HAP-1 (cell line): ENCODE measurements at regions not wholly inside any gene's neighbourhood (a gene's known extent, or its start where the extent isn't known, plus 50 kb on each side); places are given as distances from the start of the nearest gene placed in this dataset.
A peak's percentile ranks its signal among the peaks of the same experiment; 100 is the strongest.

ENCODE experiments used
- DNase-seq, 2 experiments: peaks; one replicate each; pipeline ENCODE4 v3.0.0-alpha.2; 2016 to 2020; ENCODE audit warnings: low spot score in 2 of 2
- H3K27me3 ChIP-seq: fragments of 250-450 bp; sonication (Bioruptor Pico); 2 replicates; pipeline ENCODE4 v1.5.1; 2020; ENCODE audit warnings: low read depth, mild to moderate bottlenecking, moderate library complexity
- H3K36me3 ChIP-seq: fragments of 250-450 bp; sonication (Bioruptor Pico); replicated peaks from 2 replicates; pipeline ENCODE4 v1.5.1; 2020; ENCODE audit warnings: mild to moderate bottlenecking
- H3K4me1 ChIP-seq: fragments of 250-450 bp; sonication (Bioruptor Pico); 2 replicates; pipeline ENCODE4 v1.5.1; 2020; ENCODE audit warnings: mild to moderate bottlenecking
- H3K4me3 ChIP-seq: fragments of 250-450 bp; sonication (Bioruptor Pico); 2 replicates; pipeline ENCODE4 v1.5.1; 2020; ENCODE audit warnings: mild to moderate bottlenecking, moderate library complexity
- H3K9me3 ChIP-seq: fragments of 250-450 bp; sonication (Bioruptor Pico); 2 replicates; pipeline ENCODE4 v1.5.1; 2020; ENCODE audit warnings: mild to moderate bottlenecking, moderate library complexity
- in situ Hi-C: fragments of 300-500 bp; cut with MboI; formaldehyde crosslinking; loops from 3 replicates; pipeline ENCODE4 v1.14.3; 2020; ENCODE audit warnings: low sequenced_read_pairs, inconsistent platforms, mixed read lengths

GRCh38 chr2:234310166-234310565, 186.7 kb downstream of the ARL4C start:
- DNase-seq: no peak
- in situ Hi-C loops: no loop called here
- H3K9me3 ChIP-seq: no peaks in the 10 kb centered on the region
- H3K27me3 ChIP-seq: no peaks in the 10 kb centered on the region
- no peaks in the 10 kb centered on the region for H3K36me3 ChIP-seq
- peaks cover 2% of the 10 kb centered on the region for H3K4me1 ChIP-seq
- no peak overlapping the region for H3K4me3 ChIP-seq

DNA sequence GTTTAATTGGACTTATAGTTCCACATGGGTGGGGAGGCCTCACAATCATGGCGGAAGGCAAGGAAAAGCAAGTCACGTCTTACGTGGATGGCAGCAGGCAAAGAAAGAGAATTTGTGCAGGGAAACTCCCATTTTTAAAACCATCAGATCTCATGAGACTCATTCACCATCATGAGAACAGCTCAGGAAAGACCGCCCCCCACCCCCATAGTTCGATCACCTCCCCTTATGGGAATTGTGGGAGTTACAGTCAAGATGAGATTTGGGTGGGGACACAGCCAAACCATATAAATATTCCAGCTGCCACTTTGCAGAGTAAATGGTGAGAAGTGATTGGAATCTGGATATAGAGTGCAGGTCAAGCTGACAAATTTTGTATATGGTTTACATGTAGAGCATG, 187.4 kb downstream of the ARL4C start:
- peaks cover 5% of the 10 kb centered on the region for H3K4me1 ChIP-seq
- no peak for DNase-seq
- in situ Hi-C loops: no loop called here
- no peak overlapping the region for H3K4me3 ChIP-seq
- H3K27me3 ChIP-seq: no peaks in the 10 kb centered on the region
- H3K9me3 ChIP-seq: no peaks in the 10 kb centered on the region
- no peaks in the 10 kb centered on the region for H3K36me3 ChIP-seq

DNA sequence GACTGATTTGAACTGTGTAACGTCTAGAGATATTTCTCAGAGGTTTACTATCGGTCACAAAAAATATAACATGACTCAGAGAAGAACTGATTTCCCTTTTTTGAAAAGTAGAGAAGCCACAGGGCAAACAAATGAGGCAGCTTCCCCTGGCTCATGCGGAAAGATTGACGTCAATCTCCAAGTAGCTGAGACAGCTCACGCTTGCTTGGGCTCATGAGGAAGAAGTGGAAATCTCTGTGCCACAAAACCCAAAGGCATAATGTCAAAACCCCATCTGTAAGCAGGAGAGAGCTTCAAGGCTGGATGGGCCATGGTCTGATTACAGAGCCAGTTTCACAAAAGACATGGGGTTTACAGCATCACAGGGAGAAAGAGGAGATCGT, 188.1 kb downstream of the ARL4C start:
- H3K4me3 ChIP-seq: no peak overlapping the region
- H3K4me1 ChIP-seq: peaks cover 5% of the 10 kb centered on the region
- DNase-seq: no peak
- H3K27me3 ChIP-seq: no peaks in the 10 kb centered on the region
- H3K9me3 ChIP-seq: no peaks in the 10 kb centered on the region
- H3K36me3 ChIP-seq: no peaks in the 10 kb centered on the region
- in situ Hi-C loops: no loop called here

DNA sequence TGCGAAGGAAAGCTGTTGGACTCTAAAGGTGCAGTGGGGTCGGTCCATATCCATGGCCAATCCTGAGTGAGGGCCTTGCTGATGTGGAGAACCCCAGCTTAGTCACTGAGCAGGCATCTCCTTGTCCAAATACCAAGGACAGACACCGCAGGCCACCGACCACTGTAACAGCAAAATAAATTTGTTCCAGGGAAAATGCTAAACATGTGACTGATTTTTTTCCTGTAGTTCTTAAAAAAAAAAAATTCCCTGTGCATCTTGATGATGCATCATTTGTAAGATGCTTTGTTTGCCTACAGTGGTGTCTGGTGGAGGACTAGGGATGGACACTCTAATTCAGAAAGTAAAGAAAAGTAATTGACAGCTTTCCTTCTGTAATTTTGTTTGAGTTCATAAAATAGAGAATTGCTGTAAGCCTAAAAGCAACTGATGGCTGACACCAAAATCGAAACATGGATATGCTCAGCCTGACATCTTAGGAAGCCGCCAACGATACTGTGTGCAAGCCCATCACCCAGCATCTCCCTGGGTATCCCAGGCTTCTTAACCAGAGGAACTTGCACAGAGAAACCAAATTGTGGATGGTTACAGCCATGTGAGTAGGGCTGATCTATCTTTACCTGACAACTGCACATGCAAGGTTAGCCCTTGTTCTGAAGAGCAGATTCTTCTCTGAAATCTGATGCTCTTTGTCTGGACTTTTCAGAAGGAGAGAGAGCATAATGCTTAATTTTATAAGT, 188.6 kb downstream of the ARL4C start:
- in situ Hi-C loops: no loop called here
- no peaks in the 10 kb centered on the region for H3K27me3 ChIP-seq
- no peaks in the 10 kb centered on the region for H3K36me3 ChIP-seq
- H3K4me1 ChIP-seq: peaks cover 5% of the 10 kb centered on the region
- no peak overlapping the region for H3K4me3 ChIP-seq
- H3K9me3 ChIP-seq: no peaks in the 10 kb centered on the region
- no peak for DNase-seq

DNA sequence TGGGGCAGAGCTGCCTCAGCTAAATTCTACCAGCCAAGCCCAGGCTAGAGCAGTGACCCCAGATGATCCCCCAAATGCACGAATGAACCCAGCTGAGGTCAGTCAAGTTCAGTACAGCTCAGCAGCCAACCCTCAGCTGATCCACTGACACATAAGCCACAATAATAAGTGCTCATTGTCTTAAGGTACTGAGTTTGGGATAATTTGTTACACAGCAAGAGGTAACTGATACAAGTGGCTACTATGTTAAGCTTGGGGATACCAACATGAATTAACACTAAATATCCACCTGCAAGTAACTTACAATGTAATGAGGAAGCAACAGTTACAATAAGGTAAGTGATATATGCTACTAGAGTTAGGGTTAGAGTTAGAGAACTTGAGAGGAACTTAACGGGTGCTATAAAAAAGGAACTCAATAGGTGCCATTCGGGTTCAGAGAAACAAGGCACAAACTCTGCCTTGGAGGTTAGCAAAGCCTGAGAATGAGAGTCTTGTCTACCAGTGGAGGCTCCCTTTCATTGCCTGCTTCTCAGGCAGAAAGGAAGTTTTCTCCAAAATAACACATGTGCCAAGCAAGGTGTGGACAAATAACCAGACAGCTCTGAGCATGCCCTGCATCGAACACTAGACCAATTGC, 189.4 kb downstream of the ARL4C start:
- Histone ChIP-seq H3K27me3 (no peaks in the 10 kb centered on the region), H3K36me3 (no peaks in the 10 kb centered on the region), H3K4me1 (peaks cover 5% of the 10 kb centered on the region), H3K9me3 (no peaks in the 10 kb centered on the region), H3K4me3 (no peak overlapping the region)
- in situ Hi-C loops: no loop called here
- DNase-seq: no peak

- H3K36me3 ChIP-seq: no peaks in the 10 kb centered on the region
- H3K9me3 ChIP-seq: no peaks in the 10 kb centered on the region
- no peaks in the 10 kb centered on the region for H3K27me3 ChIP-seq
- peaks cover 5% of the 10 kb centered on the region for H3K4me1 ChIP-seq
- in situ Hi-C loops: no loop called here
- no peak overlapping the region for H3K4me3 ChIP-seq
- no peak for DNase-seq
Measured at GRCh38 chr2:234306426-234307173, 190.3 kb downstream of the ARL4C start.

DNA sequence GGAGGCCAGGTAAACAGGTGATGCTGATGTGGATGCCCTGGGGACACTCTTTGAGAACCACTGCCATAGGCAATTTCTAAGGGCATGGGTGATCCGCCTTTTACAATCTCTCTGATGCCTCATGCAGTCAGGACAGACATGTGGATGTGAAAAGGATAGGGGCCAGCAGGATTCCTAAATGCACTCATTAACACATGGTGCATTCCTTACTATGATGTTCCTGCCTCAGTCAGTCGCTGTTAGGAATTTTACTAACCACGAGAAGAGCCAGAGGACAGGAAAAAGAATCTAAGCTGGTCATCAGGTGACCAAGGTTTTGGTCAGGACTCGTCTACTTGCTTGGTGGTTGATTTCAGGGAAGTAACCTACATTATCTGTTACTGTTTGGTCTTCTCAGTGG, 191.0 kb downstream of the ARL4C start:
- no peaks in the 10 kb centered on the region for H3K36me3 ChIP-seq
- in situ Hi-C loops: no loop called here
- no peak overlapping the region for H3K4me3 ChIP-seq
- peaks cover 5% of the 10 kb centered on the region for H3K4me1 ChIP-seq
- no peaks in the 10 kb centered on the region for H3K27me3 ChIP-seq
- H3K9me3 ChIP-seq: no peaks in the 10 kb centered on the region
- DNase-seq: no peak

- no peaks in the 10 kb centered on the region for H3K27me3 ChIP-seq
- H3K9me3 ChIP-seq: no peaks in the 10 kb centered on the region
- in situ Hi-C loops: no loop called here
- DNase-seq: peak; percentile 41 to 57
- no peak overlapping the region for H3K4me3 ChIP-seq
- peaks cover 5% of the 10 kb centered on the region for H3K4me1 ChIP-seq
- no peaks in the 10 kb centered on the region for H3K36me3 ChIP-seq
Measured at GRCh38 chr2:234304950-234305349, 191.9 kb downstream of the ARL4C start.

DNA sequence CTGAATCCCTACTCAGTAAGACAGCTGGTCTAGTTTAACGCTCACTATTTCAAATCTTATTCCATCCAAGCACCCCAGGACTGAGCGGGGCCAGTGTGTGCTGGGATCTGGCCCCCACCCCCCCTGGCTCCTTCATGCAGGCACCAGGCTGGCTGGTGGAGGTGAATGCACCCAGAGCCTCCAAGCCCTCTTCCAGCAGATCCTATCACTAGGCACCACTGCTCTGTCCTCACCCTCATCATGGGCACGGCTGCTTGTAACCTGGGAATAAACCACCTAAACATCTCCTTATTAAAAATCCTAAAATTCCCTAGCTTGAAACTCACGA, 194.3 kb downstream of the ARL4C start:
- H3K4me3 ChIP-seq: no peak overlapping the region
- H3K4me1 ChIP-seq: peaks cover 8% of the 10 kb centered on the region
- DNase-seq: no peak
- H3K9me3 ChIP-seq: no peaks in the 10 kb centered on the region
- no peaks in the 10 kb centered on the region for H3K27me3 ChIP-seq
- in situ Hi-C loops: no loop called here
- no peaks in the 10 kb centered on the region for H3K36me3 ChIP-seq

DNA sequence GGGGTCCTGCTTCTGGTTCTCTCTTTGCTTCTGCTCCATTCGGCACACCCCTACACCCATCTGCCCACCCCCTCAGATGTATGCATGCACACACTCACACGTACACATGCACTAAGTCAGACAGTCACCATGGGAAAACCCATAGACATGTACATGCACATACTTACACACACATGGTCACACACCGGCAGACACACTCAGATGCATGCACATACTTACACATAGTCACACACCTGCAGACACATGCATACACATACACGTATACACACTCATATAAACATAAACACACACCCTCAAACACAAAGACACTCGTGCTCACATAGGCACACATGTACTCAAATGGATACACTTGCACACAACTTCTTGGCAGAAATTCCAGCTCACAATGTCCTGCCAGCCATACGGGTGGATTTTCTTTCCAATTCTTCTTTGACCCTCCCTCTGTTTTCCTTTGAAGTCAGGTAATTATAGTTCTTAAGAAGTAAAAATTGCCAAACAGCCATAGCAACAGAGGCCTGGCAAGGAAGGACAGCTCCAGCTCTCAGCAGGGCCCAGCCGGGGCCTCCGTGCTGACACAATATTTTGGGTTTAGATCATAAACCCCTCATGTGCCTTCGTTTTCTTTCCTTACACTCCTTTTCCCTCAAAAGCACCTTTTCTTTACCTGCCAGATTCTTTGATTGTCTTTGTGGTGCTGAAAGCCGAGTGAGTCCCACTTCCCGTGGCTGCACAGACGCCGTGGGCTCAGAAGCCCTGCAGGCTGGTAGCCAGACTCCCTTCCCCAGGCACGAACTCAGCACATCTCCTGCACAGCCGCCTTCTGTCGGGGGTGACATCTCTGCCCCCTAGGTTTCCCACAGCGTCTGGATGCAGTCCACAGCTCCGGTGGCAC, 195.7 kb downstream of the ARL4C start:
- H3K4me3 ChIP-seq: no peak overlapping the region
- no peaks in the 10 kb centered on the region for H3K36me3 ChIP-seq
- in situ Hi-C loops: no loop called here
- H3K27me3 ChIP-seq: no peaks in the 10 kb centered on the region
- H3K9me3 ChIP-seq: no peaks in the 10 kb centered on the region
- H3K4me1 ChIP-seq: peaks cover 8% of the 10 kb centered on the region
- DNase-seq: no peak

GRCh38 chr2:234300391-234300925, 196.4 kb downstream of the ARL4C start:
- Histone ChIP-seq H3K27me3 (no peaks in the 10 kb centered on the region), H3K36me3 (no peaks in the 10 kb centered on the region), H3K9me3 (no peaks in the 10 kb centered on the region), H3K4me3 (no peak overlapping the region), H3K4me1 (peaks cover 8% of the 10 kb centered on the region)
- in situ Hi-C loops: no loop called here
- DNase-seq: no peak

DNA sequence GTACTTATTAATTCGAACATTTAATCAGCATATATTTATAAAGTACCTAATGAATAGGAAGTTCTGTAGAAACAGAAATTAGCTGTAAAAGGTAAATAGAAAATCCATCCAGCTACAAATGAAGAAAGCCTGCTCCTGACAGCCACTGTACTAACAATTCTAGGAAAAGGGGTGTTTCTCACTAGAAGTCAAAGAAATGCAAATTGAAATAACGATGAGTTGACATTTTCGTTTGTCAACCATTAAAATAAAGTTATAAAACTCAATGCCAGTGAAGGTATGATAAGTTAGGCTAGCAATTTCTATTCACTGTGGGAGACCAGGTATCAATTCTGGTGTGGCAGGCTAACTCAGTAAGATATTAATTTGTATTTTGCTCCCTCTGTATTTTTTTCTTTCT, 198.0 kb downstream of the ARL4C start:
- in situ Hi-C loops: loop anchor here (25.0 kb wide), 1 partner anchor 813 kb away; no protein-coding TSS in a partner anchor
- no peak for DNase-seq
- Histone ChIP-seq H3K36me3 (no peaks in the 10 kb centered on the region), H3K9me3 (no peaks in the 10 kb centered on the region), H3K4me3 (no peak overlapping the region), H3K4me1 (peaks cover 3% of the 10 kb centered on the region; the same call in 1 of the 2 replicates), H3K27me3 (no peaks in the 10 kb centered on the region)

- in situ Hi-C loops: loop anchor here (25.0 kb wide), 1 partner anchor 815 kb away; no protein-coding TSS in a partner anchor
- no peak for DNase-seq
- no peak overlapping the region for H3K4me3 ChIP-seq
- no peaks in the 10 kb centered on the region for H3K9me3 ChIP-seq
- peaks cover 3% of the 10 kb centered on the region; the same call in 1 of the 2 replicates for H3K4me1 ChIP-seq
- no peaks in the 10 kb centered on the region for H3K36me3 ChIP-seq
- no peaks in the 10 kb centered on the region for H3K27me3 ChIP-seq
Measured at GRCh38 chr2:234296991-234297390, 199.9 kb downstream of the ARL4C start.
